WI38 (cell line): ENCODE measurements at regions not wholly inside any gene's neighbourhood (a gene's known extent, or its start where the extent isn't known, plus 50 kb on each side); places are given as distances from the start of the nearest gene placed in this dataset.

Experiments
- H3K4me3 ChIP-seq: 2 replicates; pipeline ENCODE4 v1.5.1; 2011; ENCODE audit warnings: low read depth, mild to moderate bottlenecking, control low read depth, low read length
- CTCF ChIP-seq: IDR thresholded peaks from 2 replicates; pipeline ENCODE4 v1.5.1; 2012; ENCODE audit warnings: low read depth, mild to moderate bottlenecking, control low read depth, low read length

- no peak for TF ChIP-seq CTCF
- no peak overlapping the region for H3K4me3 ChIP-seq
These were observed 144.2 kb upstream of the BNIP2 start for GRCh38 chr15:59833366-59833765.

- no peak overlapping the region for H3K4me3 ChIP-seq
- no peak for TF ChIP-seq CTCF
These were observed 141.8 kb upstream of the BNIP2 start for GRCh38 chr15:59830873-59831272.

- TF ChIP-seq CTCF = no peak
- no peak overlapping the region for H3K4me3 ChIP-seq
These were observed 141.0 kb upstream of the BNIP2 start for GRCh38 chr15:59830098-59830497.

- TF ChIP-seq CTCF = no peak
- no peak overlapping the region for H3K4me3 ChIP-seq
These were observed 139.7 kb upstream of the BNIP2 start for GRCh38 chr15:59828861-59829260.

- H3K4me3 ChIP-seq = no peak overlapping the region
- no peak for TF ChIP-seq CTCF
These were observed 139.1 kb upstream of the BNIP2 start for GRCh38 chr15:59828263-59828662.

GRCh38 chr15:59825901-59826300, 136.8 kb upstream of the BNIP2 start:
- no peak overlapping the region for H3K4me3 ChIP-seq
- no peak for TF ChIP-seq CTCF

GRCh38 chr15:59821286-59821685, 132.2 kb upstream of the BNIP2 start:
- H3K4me3 ChIP-seq = no peak overlapping the region

More at GRCh38 chr15:59821286-59821685, 132.2 kb upstream of the BNIP2 start:
- no peak for TF ChIP-seq CTCF
